ENCODE measurements at regions not wholly inside any gene's neighbourhood (a gene's known extent, or its start where the extent isn't known, plus 50 kb on each side); places are given as distances from the start of the nearest gene placed in this dataset.

- H3K9me3 ChIP-seq (ENCODE audit: control insufficient read depth, insufficient read depth, low read length), result peaks cover 9% of the 10 kb centered on the region
- H3K4me1 ChIP-seq (ENCODE audit: control insufficient read depth, insufficient read depth, low read length), result no peaks in the 10 kb centered on the region
- H3K4me3 Mint-ChIP-seq, result no peak overlapping the region
- intact Hi-C loops (cut with micrococcal nuclease), result no loop called here
- TF ChIP-seq, protein P1, sequence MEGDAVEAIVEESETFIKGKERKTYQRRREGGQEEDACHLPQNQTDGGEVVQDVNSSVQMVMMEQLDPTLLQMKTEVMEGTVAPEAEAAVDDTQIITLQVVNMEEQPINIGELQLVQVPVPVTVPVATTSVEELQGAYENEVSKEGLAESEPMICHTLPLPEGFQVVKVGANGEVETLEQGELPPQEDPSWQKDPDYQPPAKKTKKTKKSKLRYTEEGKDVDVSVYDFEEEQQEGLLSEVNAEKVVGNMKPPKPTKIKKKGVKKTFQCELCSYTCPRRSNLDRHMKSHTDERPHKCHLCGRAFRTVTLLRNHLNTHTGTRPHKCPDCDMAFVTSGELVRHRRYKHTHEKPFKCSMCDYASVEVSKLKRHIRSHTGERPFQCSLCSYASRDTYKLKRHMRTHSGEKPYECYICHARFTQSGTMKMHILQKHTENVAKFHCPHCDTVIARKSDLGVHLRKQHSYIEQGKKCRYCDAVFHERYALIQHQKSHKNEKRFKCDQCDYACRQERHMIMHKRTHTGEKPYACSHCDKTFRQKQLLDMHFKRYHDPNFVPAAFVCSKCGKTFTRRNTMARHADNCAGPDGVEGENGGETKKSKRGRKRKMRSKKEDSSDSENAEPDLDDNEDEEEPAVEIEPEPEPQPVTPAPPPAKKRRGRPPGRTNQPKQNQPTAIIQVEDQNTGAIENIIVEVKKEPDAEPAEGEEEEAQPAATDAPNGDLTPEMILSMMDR (IDR thresholded peaks at IDR 0.05), result no peak
- WGBS (ENCODE audit: insufficient coverage), result 80% methylated on average over 5 of the region's 5 CpGs
- H3K36me3 Mint-ChIP-seq, result peaks cover 5% of the 10 kb centered on the region
- ATAC-seq (no peak), DNase-seq (no peak)
- H3K27ac Mint-ChIP-seq, result no peak overlapping the region
- H3K36me3 ChIP-seq (ENCODE audit: control insufficient read depth, insufficient read depth, low read length), result no peaks in the 10 kb centered on the region
- peaks cover 10 to 11% of the 10 kb centered on the region in 2 donors for H3K9me3 Mint-ChIP-seq
- no peaks in the 10 kb centered on the region for H3K27me3 ChIP-seq (ENCODE audit: control insufficient read depth, insufficient read depth, low read length)
- H3K4me3 ChIP-seq (ENCODE audit: low read length), result no peak overlapping the region
- no peaks in the 10 kb centered on the region for H3K4me1 Mint-ChIP-seq
- no peaks in the 10 kb centered on the region for H3K27me3 Mint-ChIP-seq (ENCODE audit: low read depth in 2 of 2)
- H3K27ac ChIP-seq (ENCODE audit: low read length), result no peak overlapping the region
These were observed 759.6 kb downstream of the MTRR start for GRCh38 chr5:8628521-8628920.

DNA sequence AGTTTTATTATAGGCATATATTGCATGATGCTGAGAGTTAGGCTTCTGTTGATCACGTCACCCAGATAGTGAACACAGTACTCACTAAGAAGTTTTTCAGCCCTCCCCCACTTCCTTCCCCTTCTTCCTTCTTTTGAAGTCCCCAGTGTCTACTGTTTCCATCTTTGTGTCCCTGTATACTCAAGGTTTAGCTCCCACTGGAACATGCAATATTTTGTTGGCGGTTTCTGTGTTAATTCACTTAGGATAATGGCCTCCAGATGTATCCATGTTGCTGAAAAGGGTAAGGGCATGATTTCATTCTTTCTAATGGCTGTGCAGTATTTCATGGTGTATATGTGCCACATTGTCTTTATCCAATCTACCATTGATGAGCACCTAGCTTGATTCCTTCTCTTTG lies 764.3 kb downstream of the MTRR start:
- no peak overlapping the region for H3K27ac Mint-ChIP-seq
- no peaks in the 10 kb centered on the region for H3K27me3 ChIP-seq (ENCODE audit: control insufficient read depth, insufficient read depth, low read length)

DNA sequence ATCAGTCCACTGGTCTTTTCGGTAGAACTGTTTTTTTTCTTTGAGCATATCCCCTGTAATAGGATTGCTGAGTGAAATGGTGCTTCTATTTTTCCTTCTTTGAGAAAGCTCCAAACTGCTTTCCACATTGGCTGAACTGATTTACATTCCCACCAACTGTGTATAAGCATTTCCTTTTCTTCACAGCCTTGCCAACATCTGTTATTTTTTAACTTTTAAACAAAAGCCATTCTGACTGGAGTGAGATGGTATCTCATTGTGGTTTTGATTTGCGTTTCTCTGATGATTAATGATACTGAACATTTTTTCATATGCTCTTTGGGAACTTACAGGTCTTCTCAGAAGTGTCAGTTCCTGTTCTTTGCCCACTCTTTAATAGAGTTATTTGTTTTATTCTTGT lies 764.7 kb downstream of the MTRR start:
- Histone ChIP-seq H3K27me3 (ENCODE audit: control insufficient read depth, insufficient read depth, low read length) (no peaks in the 10 kb centered on the region), H3K36me3 (ENCODE audit: control insufficient read depth, insufficient read depth, low read length) (no peaks in the 10 kb centered on the region), H3K4me3 (ENCODE audit: low read length) (no peak overlapping the region), H3K27ac (ENCODE audit: low read length) (no peak overlapping the region), H3K4me1 (ENCODE audit: control insufficient read depth, insufficient read depth, low read length) (no peaks in the 10 kb centered on the region), H3K9me3 (ENCODE audit: control insufficient read depth, insufficient read depth, low read length) (peaks cover 3% of the 10 kb centered on the region)
- Mint-ChIP-seq H3K9me3 (peaks cover 7 to 12% of the 10 kb centered on the region in 2 donors), H3K27me3 (ENCODE audit: low read depth in 2 of 2) (no peaks in the 10 kb centered on the region), H3K27ac (no peak overlapping the region), H3K4me3 (no peak overlapping the region), H3K36me3 (no peaks in the 10 kb centered on the region), H3K4me1 (no peaks in the 10 kb centered on the region)
- TF ChIP-seq, protein P1 (IDR thresholded peaks at IDR 0.05), result no peak
- DNase-seq, result no peak
- no peak for ATAC-seq
- 17% methylated on average over 2 of the region's 2 CpGs for WGBS (ENCODE audit: insufficient coverage)
- intact Hi-C loops (cut with micrococcal nuclease), result no loop called here

More for the DNA sequence above, 764.3 kb downstream of the MTRR start:
- DNase-seq (no peak), ATAC-seq (no peak)
- Mint-ChIP-seq H3K4me3 (no peak overlapping the region), H3K36me3 (no peaks in the 10 kb centered on the region), H3K4me1 (no peaks in the 10 kb centered on the region), H3K27me3 (ENCODE audit: low read depth in 2 of 2) (no peaks in the 10 kb centered on the region), H3K9me3 (peaks cover 5 to 10% of the 10 kb centered on the region in 2 donors)
- peaks cover 6% of the 10 kb centered on the region for H3K9me3 ChIP-seq (ENCODE audit: control insufficient read depth, insufficient read depth, low read length)
- TF ChIP-seq, protein P1 (IDR thresholded peaks at IDR 0.05), result no peak
- H3K4me3 ChIP-seq (ENCODE audit: low read length), result no peak overlapping the region
- intact Hi-C loops (cut with micrococcal nuclease), result no loop called here
- no peaks in the 10 kb centered on the region for H3K4me1 ChIP-seq (ENCODE audit: control insufficient read depth, insufficient read depth, low read length)
- H3K27ac ChIP-seq (ENCODE audit: low read length), result no peak overlapping the region
- H3K36me3 ChIP-seq (ENCODE audit: control insufficient read depth, insufficient read depth, low read length), result no peaks in the 10 kb centered on the region
- WGBS (ENCODE audit: insufficient coverage), result 78% methylated on average over 2 of the region's 2 CpGs

DNA sequence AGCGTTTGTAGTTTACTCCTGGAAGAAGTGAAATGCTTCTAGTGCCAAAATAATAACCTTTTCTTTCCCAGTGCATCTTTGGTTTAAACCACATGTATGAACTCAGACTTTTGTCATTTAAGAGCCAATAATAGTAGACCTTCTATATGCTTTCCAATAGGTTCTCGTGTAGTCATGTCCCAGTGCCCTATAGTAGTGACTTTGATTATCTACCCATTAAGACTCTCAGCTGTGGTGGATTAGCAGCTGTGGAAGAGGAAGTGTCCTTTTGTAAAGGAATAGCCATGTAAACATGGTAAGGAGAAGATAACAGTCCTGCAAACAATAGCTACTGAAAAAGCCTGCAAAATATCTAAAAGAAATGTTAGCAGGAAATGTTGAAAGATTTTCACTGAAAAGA lies 765.3 kb downstream of the MTRR start:
- 86% methylated on average over 1 of the region's 2 CpGs for WGBS (ENCODE audit: insufficient coverage)

More for the DNA sequence above, 765.3 kb downstream of the MTRR start:
- Mint-ChIP-seq H3K36me3 (no peaks in the 10 kb centered on the region), H3K4me1 (no peaks in the 10 kb centered on the region), H3K27me3 (ENCODE audit: low read depth in 2 of 2) (no peaks in the 10 kb centered on the region), H3K4me3 (no peak overlapping the region), H3K27ac (no peak overlapping the region), H3K9me3 (peaks cover 7 to 12% of the 10 kb centered on the region in 2 donors)
- no peaks in the 10 kb centered on the region for H3K27me3 ChIP-seq (ENCODE audit: control insufficient read depth, insufficient read depth, low read length)
- TF ChIP-seq, protein P1 (IDR thresholded peaks at IDR 0.05), result no peak
- ATAC-seq (no peak), DNase-seq (no peak)
- H3K4me3 ChIP-seq (ENCODE audit: low read length), result no peak overlapping the region
- intact Hi-C loops (cut with micrococcal nuclease), result no loop called here
- no peak overlapping the region for H3K27ac ChIP-seq (ENCODE audit: low read length)
- no peaks in the 10 kb centered on the region for H3K36me3 ChIP-seq (ENCODE audit: control insufficient read depth, insufficient read depth, low read length)
- no peaks in the 10 kb centered on the region for H3K4me1 ChIP-seq (ENCODE audit: control insufficient read depth, insufficient read depth, low read length)
- no peaks in the 10 kb centered on the region for H3K9me3 ChIP-seq (ENCODE audit: control insufficient read depth, insufficient read depth, low read length)

Data from natural killer cell (primary cell).